ENCODE measurements at regions not wholly inside any gene's neighbourhood (a gene's known extent, or its start where the extent isn't known, plus 50 kb on each side); places are given as distances from the start of the nearest gene placed in this dataset.

GRCh38 chr10:6713716-6714115 is 133.6 kb upstream of the PRKCQ start:
- Histone ChIP-seq H3K36me3 (no peaks in the 10 kb centered on the region), H3K27me3 (no peaks in the 10 kb centered on the region), H3K9me3 (no peaks in the 10 kb centered on the region), H3K27ac (no peak overlapping the region), H3K4me3 (no peak overlapping the region), H3K4me1 (no peaks in the 10 kb centered on the region)
- DNase-seq (ENCODE audit: extremely low spot score in 2 of 2), result no peak
- intact Hi-C loops (cut with DNase I), result no loop called here
- TF ChIP-seq CTCF (IDR thresholded peaks at IDR 0.05) (no peak), POLR2AphosphoS5 (IDR thresholded peaks at IDR 0.05; ENCODE audit: insufficient read depth in 1 of 2, low read depth in 1 of 2) (no peak), POLR2A (IDR thresholded peaks at IDR 0.05) (no peak)

GRCh38 chr10:6713120-6713519 is 133.0 kb upstream of the PRKCQ start:
- no peak for DNase-seq (ENCODE audit: extremely low spot score in 2 of 2)
- Histone ChIP-seq H3K27ac (no peak overlapping the region), H3K27me3 (no peaks in the 10 kb centered on the region), H3K36me3 (no peaks in the 10 kb centered on the region), H3K4me1 (no peaks in the 10 kb centered on the region), H3K4me3 (no peak overlapping the region), H3K9me3 (no peaks in the 10 kb centered on the region)
- TF ChIP-seq POLR2AphosphoS5 (IDR thresholded peaks at IDR 0.05; ENCODE audit: insufficient read depth in 1 of 2, low read depth in 1 of 2), result no peak
- TF ChIP-seq CTCF (IDR thresholded peaks at IDR 0.05), result no peak
- TF ChIP-seq POLR2A (IDR thresholded peaks at IDR 0.05), result no peak
- intact Hi-C loops (cut with DNase I), result no loop called here

- Histone ChIP-seq H3K27ac (no peak overlapping the region), H3K9me3 (no peaks in the 10 kb centered on the region), H3K4me1 (no peaks in the 10 kb centered on the region), H3K36me3 (no peaks in the 10 kb centered on the region), H3K27me3 (no peaks in the 10 kb centered on the region), H3K4me3 (no peak overlapping the region)
- TF ChIP-seq POLR2A (IDR thresholded peaks at IDR 0.05) (no peak), CTCF (IDR thresholded peaks at IDR 0.05) (no peak)
- intact Hi-C loops (cut with DNase I), result no loop called here
- DNase-seq (ENCODE audit: extremely low spot score in 2 of 2), result no peak
These were observed 131.8 kb upstream of the PRKCQ start for GRCh38 chr10:6711881-6712280.

GRCh38 chr10:6711408-6711841 is 131.3 kb upstream of the PRKCQ start:
- no peak overlapping the region for H3K4me3 ChIP-seq
- H3K4me1 ChIP-seq, result no peaks in the 10 kb centered on the region
- DNase-seq (ENCODE audit: extremely low spot score in 2 of 2), result no peak
- H3K27me3 ChIP-seq, result no peaks in the 10 kb centered on the region
- no peak overlapping the region for H3K27ac ChIP-seq
- no peaks in the 10 kb centered on the region for H3K36me3 ChIP-seq
- intact Hi-C loops (cut with DNase I), result no loop called here
- no peaks in the 10 kb centered on the region for H3K9me3 ChIP-seq
- TF ChIP-seq POLR2A (IDR thresholded peaks at IDR 0.05) (no peak), POLR2AphosphoS5 (IDR thresholded peaks at IDR 0.05; ENCODE audit: insufficient read depth in 1 of 2, low read depth in 1 of 2) (no peak), CTCF (IDR thresholded peaks at IDR 0.05) (no peak)

- intact Hi-C loops (cut with DNase I), result no loop called here
- H3K9me3 ChIP-seq, result no peaks in the 10 kb centered on the region
- no peak for DNase-seq (ENCODE audit: extremely low spot score in 2 of 2)
- no peaks in the 10 kb centered on the region for H3K36me3 ChIP-seq
- TF ChIP-seq POLR2AphosphoS5 (IDR thresholded peaks at IDR 0.05; ENCODE audit: insufficient read depth in 1 of 2, low read depth in 1 of 2) (no peak), POLR2A (IDR thresholded peaks at IDR 0.05) (no peak), CTCF (IDR thresholded peaks at IDR 0.05) (no peak)
- no peak overlapping the region for H3K27ac ChIP-seq
- no peak overlapping the region for H3K4me3 ChIP-seq
- H3K27me3 ChIP-seq, result no peaks in the 10 kb centered on the region
- H3K4me1 ChIP-seq, result no peaks in the 10 kb centered on the region
These were observed 127.3 kb upstream of the PRKCQ start for GRCh38 chr10:6707352-6707751.

Data from vagina (tissue), 2 donors.